CD1c-positive myeloid dendritic cell (primary cell): ENCODE measurements at regions not wholly inside any gene's neighbourhood (a gene's known extent, or its start where the extent isn't known, plus 50 kb on each side); places are given as distances from the start of the nearest gene placed in this dataset.

ENCODE experiments used
- DNase-seq: peaks from one replicate; pipeline ENCODE4 v3.0.0-alpha.2; 2016; ENCODE audit errors: extremely low spot score

DNA sequence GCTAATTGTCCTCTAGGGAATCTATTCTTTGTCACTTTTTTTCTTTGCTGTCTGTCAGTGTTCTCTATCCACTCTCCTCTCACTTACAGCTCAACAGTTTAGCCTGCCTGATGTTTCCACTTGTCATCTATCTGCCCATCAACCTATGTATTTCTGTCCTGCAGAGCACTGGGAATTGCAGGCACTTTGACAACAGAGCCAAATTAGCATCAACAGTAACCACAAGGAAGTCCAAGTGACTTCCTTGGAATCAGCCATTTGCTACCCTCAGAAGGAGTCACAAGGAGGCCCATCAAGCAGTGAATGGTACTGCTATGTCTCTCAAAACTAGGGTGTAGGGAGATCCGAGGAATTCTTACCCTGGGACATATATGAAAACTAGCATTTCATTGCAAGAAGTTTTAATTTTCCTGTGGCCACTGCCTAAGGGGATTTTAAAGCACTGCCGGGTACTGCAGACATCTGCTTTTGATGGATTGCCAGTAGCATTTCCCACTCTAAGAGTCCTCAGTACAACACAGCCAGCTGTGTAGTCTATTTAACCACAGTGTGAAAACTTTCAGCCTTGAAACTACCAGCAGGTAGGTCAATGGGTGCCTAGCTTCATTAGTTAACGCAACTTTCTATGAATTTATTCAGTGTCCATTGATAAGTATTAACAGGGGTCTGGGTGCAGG is 898.8 kb downstream of the NTRK3 start:
- DNase-seq: no peak

DNA sequence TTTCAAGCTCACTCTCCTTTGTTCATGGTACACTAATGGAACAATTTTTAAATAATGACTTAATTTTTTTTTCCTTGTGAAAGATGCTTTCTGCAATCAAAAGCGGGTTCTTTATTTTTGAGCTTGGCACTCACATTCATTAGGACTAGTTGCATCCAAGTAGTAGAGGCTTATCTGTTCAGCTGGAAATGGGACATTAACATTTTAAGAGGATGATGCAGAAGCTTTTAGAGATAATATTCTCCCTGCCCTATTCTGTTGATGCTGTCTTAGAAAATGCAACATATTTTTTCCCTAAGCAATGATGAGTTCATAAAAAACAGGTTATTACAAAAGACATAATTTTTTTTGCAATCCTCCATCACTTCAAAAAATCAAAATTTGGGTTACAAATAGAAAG is 900.6 kb downstream of the NTRK3 start:
- no peak for DNase-seq

DNA sequence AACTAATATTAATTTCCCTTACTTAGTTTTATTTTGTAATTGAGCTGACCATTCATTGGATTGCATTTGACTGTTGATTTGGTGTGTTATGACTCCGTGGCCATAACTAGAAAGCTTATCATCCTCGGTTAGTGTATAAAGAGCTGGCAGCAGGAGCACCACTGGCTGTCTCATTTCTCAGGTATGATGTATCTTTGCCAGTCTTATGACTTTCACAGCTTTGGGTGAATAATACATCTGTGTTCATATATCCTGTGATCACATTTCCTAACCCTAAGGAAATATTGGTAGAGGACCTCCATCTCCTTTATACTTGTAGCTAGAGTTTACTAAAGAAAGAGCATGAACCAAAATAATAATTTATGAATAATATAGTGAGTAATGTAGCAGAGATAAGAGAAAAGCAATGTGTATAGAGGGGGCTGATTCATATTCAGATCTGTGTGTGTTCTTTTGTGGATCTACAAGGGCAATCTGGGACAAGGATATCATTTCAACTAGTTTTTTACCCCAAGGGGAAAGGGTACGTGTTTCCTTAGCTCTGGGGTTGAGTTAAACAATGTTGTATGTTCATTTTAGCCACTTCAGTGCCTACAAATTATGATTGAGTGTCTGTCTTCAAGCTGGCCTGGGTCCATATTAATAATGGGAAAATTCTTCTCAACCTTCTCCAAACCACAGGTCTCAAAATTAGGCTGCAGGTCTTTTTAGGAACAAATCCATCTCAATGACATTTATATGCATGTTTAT is 901.7 kb downstream of the NTRK3 start:
- no peak for DNase-seq

GRCh38 chr15:87349181-87349580 is 907.4 kb downstream of the NTRK3 start:
- DNase-seq: no peak

DNA sequence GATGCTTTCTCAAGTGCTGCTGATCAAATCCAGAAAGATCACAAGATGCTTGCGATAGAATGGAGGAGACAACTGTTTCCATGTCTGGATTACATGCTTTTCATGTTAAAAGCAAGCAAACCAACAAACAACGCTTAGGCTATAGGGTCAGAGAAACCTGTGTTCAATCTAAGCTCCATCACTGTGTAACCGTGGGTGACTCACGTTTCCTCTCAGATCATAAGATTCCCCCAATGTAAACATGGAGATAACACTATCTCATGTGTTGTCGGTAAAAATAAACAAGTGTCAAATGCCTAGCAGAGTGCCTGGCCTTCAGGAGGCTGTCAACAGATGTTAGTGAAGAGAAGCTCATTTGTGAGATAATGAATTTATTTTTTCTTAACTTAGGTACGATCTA is 907.8 kb downstream of the NTRK3 start:
- DNase-seq: no peak

GRCh38 chr15:87347806-87348515 is 908.6 kb downstream of the NTRK3 start:
- no peak for DNase-seq

- no peak for DNase-seq
Measured at GRCh38 chr15:87345961-87346360, 910.6 kb downstream of the NTRK3 start.

GRCh38 chr15:87343966-87344365 is 912.6 kb downstream of the NTRK3 start:
- no peak for DNase-seq

- no peak for DNase-seq
Measured at GRCh38 chr15:87340370-87340769, 916.2 kb downstream of the NTRK3 start.

DNA sequence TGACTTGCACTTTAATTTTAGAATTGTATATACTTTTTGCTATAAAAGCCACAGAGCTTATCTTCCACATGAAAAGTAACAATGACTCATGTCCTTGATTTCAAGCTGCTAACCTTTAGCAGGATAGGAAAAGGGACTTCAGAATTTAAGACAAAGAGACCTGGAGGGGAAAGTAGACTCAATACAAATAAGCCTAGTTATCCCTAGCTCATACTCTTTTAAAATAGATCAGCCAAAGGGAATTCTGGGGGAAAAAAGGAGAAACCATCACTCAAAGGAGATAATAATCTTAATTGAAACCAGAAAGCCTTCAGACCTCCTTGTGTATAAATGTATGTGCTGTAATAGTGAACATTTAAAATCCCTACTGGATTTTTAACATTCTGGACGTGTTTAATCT is 930.3 kb downstream of the NTRK3 start:
- no peak for DNase-seq

DNA sequence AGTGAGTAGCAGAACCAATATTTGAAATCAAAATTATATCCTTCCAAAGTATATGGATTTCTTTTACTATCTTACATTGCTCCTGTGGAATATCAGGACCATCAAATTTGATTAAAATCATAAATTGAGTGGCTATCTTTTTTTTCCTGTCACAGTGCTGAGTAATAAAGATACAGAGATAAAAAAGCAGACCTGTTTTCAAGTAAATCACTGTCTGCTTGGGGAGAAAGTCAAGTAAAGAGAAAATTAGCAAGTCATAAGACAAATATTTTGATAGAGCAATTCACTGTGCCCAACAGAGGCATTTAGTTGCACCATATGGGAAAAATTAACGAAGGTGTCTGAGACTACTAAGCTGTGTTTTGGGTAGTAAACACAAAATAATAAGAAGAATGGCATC is 933.7 kb downstream of the NTRK3 start:
- DNase-seq: no peak

- no peak for DNase-seq
Measured at GRCh38 chr15:87322265-87322664, 934.3 kb downstream of the NTRK3 start.

- DNase-seq: no peak
Measured at GRCh38 chr15:87317900-87318299, 938.6 kb downstream of the NTRK3 start.

GRCh38 chr15:87312221-87312620 is 944.3 kb downstream of the NTRK3 start:
- DNase-seq: no peak

DNA sequence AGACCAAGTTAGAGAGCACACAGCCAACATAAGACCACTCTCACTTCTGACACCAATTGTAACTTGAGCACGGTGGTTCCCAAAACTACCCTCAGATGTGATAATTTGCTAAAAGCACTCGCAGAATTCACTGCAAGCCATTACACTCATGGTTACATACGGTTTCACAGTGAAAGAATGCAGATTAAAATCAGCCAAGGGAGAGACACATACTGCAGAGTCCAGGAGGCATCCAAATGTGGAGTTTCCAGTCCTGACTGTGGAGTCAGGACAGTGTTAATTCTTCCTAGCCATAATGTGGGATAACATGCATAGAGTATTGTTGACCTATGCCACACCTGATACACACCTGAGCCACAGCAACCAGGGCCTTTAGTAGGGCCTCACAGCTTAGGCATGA is 956.4 kb downstream of the NTRK3 start:
- no peak for DNase-seq

DNA sequence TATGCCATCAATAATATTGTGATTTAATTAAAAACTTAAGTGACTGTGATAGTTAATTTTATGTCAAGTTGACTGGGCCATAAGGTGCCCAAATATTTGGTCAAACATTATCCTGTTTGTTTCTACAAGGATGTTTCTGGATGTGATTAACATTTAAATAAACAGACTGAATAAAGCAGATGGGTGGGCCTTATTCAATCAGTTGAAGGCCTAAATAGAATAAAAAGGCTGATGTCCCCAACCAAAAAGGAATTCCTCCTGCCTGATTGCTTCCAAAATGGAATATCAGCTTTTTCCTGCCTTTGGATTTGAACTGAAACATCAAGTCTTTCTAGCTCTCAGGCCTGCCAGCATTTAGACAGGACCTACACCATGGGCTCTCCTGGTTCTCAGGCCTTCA is 961.7 kb downstream of the NTRK3 start:
- DNase-seq: no peak

DNA sequence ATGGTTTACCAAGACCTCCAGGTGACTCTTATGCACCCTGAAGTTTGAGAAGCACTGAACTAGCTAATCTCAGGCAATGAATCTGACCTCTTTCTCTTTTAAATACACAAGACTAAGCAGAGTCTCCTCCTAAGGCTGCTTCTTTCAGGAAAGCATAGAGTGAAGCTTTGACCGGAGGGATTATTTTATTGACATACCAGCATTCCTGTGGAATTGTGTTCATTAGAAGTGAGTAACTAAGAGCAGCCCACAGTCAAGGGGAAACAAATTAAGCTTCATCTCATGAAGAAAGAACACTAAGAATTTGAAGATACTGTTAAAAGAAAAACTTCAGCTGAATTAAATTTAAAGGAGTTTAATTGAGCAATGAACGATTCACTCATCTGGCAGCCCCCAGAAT is 963.5 kb downstream of the NTRK3 start:
- DNase-seq: no peak

- DNase-seq: no peak
Measured at GRCh38 chr15:87287156-87287555, 969.4 kb downstream of the NTRK3 start.

DNA sequence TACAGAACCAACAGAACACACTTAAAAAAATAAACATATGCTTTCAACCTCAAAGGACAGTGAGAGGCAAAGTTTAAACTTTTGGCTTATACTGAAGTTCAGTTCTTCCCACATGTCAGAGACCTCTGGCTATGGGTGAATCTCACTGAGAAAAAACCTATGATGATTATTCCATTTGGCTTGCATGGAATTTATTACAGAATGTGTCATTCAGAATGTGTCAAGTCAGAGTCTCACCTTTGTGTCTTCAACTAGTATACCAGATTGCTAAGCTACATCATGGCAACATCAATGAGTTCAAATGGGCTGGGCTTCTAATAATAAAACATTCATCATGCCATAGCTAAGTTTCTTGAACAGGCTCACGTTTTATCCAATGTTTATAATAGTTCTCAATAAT is 987.0 kb downstream of the NTRK3 start:
- no peak for DNase-seq

DNA sequence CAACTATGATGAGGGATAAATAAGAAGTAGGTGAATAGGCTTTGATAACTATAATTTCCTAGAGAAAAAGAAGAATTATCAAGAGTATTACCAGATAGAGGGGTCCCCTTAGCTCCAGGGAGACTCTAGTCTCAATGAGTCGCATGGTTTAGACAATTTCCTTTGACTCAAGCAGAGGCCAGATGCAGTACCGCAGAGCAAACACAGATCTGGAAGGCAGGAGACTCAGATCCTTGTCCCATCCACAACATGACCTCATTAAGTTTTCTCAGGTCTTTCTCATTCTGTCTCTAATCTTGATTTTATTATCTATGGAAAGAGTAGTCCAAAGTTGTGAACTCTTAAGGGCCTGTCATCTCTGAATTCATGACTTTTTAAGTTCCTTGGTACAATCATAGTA is 987.9 kb downstream of the NTRK3 start:
- DNase-seq: no peak

DNA sequence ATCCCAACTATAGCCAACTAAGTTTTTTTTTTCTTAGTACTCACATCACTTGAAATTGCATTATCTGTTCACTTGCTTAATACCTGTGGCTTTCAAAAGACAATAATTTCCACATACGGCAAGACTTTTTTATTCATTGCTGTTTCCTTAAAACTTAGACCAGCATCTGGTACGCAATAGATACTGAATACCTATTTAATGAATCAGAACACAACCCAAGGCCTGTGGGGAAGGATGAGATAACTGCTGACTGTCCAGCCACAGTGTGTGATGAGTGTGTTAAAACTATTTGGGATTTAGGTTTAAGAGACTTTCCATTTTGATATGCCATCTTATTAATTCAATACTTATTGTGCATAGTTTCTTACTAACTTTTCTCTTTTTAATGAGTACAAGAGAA is 988.7 kb downstream of the NTRK3 start:
- no peak for DNase-seq

GRCh38 chr15:87263871-87264270 is 992.7 kb downstream of the NTRK3 start:
- DNase-seq: no peak

- no peak for DNase-seq
Measured at GRCh38 chr15:87263296-87263695, 993.2 kb downstream of the NTRK3 start.
